HG02623 (cell line): ENCODE measurements at regions not wholly inside any gene's neighbourhood (a gene's known extent, or its start where the extent isn't known, plus 50 kb on each side); places are given as distances from the start of the nearest gene placed in this dataset.

Source experiments
- ATAC-seq: cut with Tn5 transposase; IDR thresholded peaks from one replicate; pipeline ENCODE4 v1.9.1; 2021; ENCODE audit warnings: moderate library complexity; ENCODE audit not compliant: unreplicated experiment

DNA sequence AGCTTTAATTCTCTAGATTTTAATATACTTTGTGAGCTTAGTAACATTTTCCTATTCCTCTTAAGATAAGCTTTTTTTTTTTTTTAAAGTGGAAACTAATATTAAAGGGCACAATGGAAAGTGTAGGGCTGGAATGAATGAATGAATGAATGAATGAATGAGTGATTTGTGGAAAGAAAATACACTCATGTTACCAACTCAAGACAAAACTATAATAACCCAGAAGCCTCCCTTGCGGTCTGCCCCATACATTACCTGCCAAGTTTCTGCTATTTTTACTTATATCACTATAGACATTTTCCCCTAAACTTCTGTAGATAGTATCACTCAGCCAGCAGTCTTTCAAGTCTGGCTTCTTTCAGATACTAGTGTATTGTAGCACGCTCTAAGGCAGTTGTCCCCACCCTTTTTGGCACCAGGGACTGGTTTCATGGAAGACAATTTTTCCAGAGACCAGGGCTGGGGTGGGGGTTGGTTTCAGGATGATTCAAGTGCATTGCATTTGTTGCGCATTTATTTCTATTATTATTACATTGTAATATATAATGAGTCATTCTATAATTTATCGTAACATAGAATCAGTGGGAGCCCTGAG is 932.2 kb downstream of the TBC1D22A start:
- ATAC-seq = no peak

GRCh38 chr22:47693606-47694005 is 931.2 kb downstream of the TBC1D22A start:
- ATAC-seq = no peak

DNA sequence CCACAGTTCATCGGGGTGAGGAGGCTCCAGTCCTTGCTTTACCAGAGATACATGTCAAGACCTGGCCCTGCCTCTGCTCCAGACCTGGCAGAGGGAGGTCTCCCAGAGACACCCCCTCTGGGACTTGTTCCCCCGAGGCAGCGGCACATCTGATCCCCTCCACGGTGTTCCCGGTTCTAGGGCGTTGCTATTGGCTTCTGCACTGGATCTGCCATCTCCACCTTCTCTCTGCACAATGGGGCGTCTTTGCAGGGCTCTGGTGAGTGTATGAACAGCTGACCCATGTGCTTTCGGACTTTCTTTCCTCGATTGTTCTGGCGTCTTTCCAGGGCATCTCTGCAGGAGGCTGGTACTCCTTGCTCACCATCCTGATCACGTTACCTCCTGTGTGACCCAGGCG is 930.4 kb downstream of the TBC1D22A start:
- no peak for ATAC-seq

DNA sequence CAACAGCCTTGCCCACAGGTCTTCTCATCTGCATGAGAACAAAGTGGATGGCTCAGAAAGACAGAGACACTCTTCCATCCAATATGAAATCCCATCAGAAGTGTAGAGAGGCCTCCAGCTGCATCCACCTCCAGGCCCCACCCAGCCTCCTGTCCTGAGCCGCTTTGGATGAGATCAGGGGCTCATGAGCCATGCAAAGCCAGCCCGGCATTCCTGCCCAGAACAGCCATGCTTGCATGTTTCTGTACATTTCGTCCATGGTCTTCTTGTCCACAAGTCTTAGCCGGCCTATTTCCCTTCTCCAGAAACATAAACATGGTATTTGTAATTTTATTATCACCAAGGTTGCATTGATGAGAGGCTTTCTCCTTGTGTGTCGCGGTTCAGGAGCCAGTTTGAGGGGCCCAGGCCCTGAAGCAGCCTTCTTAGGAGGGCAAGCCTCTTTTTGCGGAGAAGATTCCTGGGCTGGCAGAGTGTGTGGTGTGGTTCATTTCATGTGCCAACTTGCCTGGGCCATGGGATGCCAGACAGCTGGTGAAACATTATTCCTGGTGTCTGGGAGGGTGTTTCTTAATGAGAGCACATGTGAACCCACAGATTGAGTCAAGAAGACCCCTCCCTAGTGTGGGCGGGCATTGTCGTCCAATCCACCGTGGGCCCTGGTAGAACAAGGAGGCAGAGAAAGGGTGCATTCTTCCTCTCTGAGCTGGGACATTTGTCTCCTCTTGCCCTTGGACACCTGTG is 928.9 kb downstream of the TBC1D22A start:
- no peak for ATAC-seq

- no peak for ATAC-seq
These were observed 928.1 kb downstream of the TBC1D22A start for GRCh38 chr22:47690586-47690985.

- ATAC-seq = no peak
These were observed 927.7 kb downstream of the TBC1D22A start for GRCh38 chr22:47690166-47690565.

DNA sequence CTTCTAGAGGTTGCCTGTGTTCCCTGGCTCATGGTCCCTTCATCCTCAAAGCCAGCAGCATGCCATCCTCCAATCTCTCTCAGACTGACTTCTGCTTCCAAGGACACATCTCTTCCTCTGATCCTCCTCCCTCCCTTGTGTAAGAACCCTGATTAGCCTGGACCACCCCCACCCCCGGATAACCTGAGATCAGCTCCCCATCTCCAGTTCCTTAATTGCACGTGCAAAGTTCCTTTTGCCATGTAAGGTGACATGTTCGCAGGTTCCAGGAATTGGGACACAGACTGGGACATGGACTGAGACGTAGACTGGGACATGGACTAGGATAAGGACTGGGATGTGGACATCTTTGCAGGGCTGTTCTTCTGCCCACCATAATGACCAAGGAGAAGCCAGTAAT is 925.3 kb downstream of the TBC1D22A start:
- ATAC-seq = no peak

DNA sequence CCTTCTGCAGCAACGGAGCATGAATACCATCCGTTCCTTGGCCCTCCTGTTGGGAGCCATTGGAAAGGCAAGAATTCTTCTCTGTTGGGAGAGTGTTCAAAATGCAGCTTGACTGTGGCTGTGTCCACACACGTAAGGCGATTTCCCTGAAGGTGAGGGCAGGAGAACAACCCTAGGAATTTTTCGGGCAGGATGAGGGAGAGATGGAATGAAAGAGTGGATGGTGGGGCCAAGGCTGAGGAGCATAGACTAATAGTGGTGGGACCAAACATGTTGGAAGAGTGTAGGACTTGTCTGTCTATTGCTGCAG is 924.9 kb downstream of the TBC1D22A start:
- ATAC-seq = no peak

DNA sequence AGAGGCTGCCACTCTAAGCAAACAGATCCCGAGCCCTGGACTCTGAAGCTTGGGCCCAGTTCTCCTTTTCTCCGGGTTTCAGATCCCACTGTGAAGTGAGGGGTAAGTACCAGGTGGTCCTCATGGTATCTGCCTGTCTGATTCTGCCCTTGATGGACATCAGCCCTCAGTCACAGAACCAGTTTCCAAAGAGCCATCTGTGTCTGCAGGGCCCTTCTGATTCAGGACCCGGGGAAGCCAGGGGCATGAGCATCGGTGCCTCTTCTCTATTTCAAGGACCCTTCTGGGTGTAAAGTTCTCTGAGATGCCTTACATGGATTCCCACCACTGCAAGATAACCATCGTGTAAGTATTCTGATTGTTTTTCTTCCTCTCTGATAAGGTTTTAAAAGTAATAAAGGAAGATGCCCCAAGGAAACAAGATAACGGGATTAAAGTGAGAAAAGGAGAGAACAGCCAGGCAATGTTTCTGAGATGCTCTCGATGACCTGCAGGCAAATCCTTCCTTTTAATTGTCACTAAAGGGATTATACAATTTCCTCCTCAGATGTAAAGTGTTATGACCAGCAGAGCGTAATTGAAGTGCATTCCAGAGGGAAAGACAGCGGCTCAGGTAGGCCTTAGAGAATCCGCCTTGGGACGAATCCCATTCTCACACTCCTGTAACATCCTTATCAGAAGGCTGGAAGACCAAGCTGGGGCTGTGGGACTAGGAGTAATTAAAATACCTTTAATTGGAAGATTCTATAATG is 924.3 kb downstream of the TBC1D22A start:
- ATAC-seq = no peak

DNA sequence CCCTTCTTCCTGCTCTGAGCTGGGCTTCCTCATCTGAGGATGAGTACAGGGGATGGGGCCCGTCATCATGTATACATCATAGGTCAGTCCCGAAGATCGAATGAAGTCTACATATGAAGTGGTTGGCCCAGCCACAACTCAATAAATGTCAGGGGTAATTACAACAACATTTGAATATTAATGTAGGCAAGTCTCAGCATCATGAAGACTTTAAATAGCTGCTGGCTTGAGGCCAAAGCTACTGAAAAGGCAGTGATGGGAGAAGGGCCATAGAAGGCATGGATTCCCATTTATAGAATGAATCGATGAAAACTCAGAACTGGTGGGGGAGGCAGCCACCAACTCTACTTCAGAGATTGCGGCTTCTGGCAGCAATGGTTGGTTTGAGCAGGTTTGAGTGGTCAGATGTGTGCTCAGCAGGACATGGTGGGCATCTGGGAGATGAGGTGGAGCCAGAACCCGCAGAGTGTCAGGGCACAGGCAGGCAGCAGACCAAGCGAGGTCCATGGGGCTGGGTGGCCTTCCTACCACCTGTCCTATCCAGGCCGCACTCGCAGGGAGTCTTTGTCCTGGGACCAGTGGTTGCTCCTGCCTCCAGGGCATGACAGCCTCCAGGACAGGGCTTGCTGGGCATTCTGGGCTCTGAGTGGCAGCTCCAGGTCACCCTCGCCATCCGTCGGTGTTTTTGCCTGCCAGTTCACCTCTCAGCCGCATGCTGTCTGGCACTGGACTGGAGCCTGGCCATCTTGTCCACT is 919.1 kb downstream of the TBC1D22A start:
- no peak for ATAC-seq

- no peak for ATAC-seq
These were observed 916.3 kb downstream of the TBC1D22A start for GRCh38 chr22:47678636-47679287.

- no peak for ATAC-seq
These were observed 915.6 kb downstream of the TBC1D22A start for GRCh38 chr22:47678048-47678447.

- ATAC-seq = no peak
These were observed 914.2 kb downstream of the TBC1D22A start for GRCh38 chr22:47676685-47677084.

DNA sequence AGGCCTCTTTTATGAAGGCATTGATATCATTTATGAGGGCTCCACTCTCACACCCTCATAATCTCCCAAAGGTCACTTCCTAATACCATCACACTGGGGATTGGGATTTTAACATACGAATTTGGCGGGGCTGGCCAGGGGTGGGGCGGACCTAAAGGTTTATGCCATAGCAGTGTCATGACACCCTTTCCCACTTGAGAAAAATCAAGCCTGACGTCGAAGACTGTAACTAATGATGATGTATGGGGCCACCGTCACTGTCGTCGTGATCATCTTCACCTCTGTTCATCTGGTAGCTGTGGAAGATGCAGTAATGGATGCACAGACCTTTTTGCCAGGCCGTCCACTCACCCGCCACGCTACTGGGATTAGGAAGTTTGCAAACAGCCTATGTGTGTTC is 912.1 kb downstream of the TBC1D22A start:
- ATAC-seq = no peak

DNA sequence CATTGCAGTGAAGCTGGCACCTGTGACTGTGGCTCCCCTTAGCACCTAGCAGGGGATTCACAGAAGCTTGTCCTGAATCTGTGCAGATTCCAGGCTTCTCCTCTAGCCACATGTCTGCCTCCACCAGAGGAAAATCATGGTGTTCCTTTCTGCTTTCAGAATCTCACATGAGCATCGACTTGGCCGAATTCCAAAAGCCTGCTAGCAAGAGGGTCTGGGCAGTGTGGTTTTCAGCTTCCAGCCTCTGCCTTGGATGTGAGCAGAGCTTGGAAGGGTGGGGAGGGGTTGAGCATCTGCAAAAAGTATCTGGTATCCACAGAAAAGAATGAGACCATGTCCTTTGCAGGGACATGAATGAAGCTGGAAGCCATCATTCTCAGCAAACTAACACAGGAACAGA is 911.1 kb downstream of the TBC1D22A start:
- no peak for ATAC-seq

- ATAC-seq = no peak
These were observed 910.1 kb downstream of the TBC1D22A start for GRCh38 chr22:47672526-47672925.

- ATAC-seq = no peak
These were observed 902.7 kb downstream of the TBC1D22A start for GRCh38 chr22:47665151-47665550.

DNA sequence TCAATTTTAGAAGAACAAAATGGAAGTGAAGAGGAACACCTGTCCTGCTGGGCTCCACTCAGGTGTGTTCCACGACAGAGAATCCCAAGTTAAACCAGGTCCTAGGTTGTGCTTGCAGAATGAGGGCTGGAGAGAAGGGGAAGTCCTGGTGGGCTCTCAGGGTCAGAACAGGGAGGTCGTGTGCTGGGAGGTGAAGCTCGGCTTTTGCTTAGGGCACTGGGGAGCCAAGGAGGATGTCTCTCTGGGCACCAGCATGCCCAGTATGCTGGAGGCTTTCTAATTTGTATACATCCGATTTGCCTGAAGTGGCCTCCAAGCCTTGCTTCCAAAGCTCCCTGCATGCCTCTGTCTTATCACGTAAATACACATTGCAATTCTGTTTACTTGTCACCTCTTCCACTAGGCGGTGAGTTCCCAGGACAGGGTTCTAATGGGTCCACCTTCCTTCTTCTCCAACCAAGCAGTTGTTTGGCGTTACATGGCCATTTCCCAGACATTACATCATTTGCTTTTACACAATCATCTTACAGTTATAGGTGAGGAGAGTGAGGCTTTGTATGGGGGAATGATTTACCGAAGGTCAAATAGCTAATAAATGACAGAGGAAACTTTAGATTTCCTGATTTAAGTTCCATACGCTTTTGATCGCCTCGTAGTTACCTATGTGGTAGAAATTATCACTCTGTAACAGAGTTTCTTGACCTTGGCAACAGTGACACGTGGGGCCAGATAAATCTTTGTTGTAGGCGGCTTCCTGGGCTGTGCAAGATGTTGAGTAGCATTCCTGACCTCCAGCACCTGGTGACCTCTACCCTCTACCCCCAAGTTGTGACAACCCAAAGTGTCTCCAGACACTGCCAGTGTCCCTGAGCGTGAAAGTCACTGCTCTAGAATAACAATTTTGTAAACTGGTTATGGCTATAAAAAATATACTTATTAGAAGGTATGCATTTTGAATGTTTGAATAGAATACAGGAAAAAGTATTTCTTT is 901.5 kb downstream of the TBC1D22A start:
- ATAC-seq = no peak

GRCh38 chr22:47659467-47660223 is 897.2 kb downstream of the TBC1D22A start:
- no peak for ATAC-seq
